Pancreas (tissue), 10 donors: ENCODE measurements at regions not wholly inside any gene's neighbourhood (a gene's known extent, or its start where the extent isn't known, plus 50 kb on each side); places are given as distances from the start of the nearest gene placed in this dataset.
A peak's percentile ranks its signal among the peaks of the same experiment; 100 is the strongest.

Source experiments
- ATAC-seq, 4 donors: fragments of 200-7000 bp; cut with Tn5 transposase; one replicate each; pipeline versions ENCODE4 v1.8.0 to v1.9.1; 2020; ENCODE audit warnings: mild to moderate bottlenecking in 4 of 4, moderate library complexity in 4 of 4
- DNase-seq, 6 donors: peaks; one replicate each; pipeline ENCODE4 v3.0.0-alpha.2; 2020
- FAIRE-seq: peaks from 2 replicates; lab custom pipeline; 2012; peaks lifted over from hg19 to GRCh38; lab: Jason Lieb, UNC
- H3K27ac ChIP-seq, 4 donors: fragments of 200-600 bp; sonication (generic); 1 replicate in 3 of 4; 2 replicates in 1 of 4; pipeline versions ENCODE4 v1.5.0 to v1.8.0; 2020
- H3K27me3 ChIP-seq, 4 donors: fragments of 200-600 bp; one replicate each; pipeline ENCODE4 v1.8.0; 2021
- H3K36me3 ChIP-seq, 3 donors: fragments of 200-600 bp; sonication (generic) in 1 of 3; one replicate each; pipeline versions ENCODE4 v1.5.0 to v1.8.0; 2020 to 2021
- H3K4me1 ChIP-seq, 3 donors: fragments of 200-600 bp; one replicate each; pipeline ENCODE4 v1.8.0; 2021
- H3K4me3 ChIP-seq, 4 donors: fragments of 200-600 bp; sonication (generic) in 2 of 4; one replicate each; pipeline versions ENCODE4 v1.5.0 to v1.8.0; 2020 to 2021
- H3K9me3 ChIP-seq, 4 donors: fragments of 200-600 bp; one replicate each; pipeline ENCODE4 v1.8.0; 2021
- CTCF ChIP-seq, 4 donors: fragments of 200-600 bp; sonication (generic) in 3 of 4; IDR thresholded peaks; one replicate each; pipeline versions ENCODE4 v1.5.0 to v1.8.0; 2021; ENCODE audit warnings: antibody characterized with exemption in 4 of 4
- WGBS, 2 donors: extraction: QIAGEN DNeasy Blood & Tissue Kit; methylation state at CpG; one replicate each; pipeline ENCODE4 v1.1.7; 2013; 5-methylcytosine and 5-hydroxymethylcytosine counted together
- intact Hi-C, 3 donors: fragments of 100-400 bp; cut with DNase I; formaldehyde crosslinking; loops; one replicate each; pipeline versions ENCODE4 v1.11.1 to v1.14.2; 2022
- donor health status: healthy with polysubstance abuse.
- donor health status: DM: no; HTN: no; CAD: no; lungs with moderate emphysema.
- donor health status: DM: no; HTN: no; CAD: no.
- donor health status: control.
- donor health status: control.
- donor health status: Bipolar disorder and iron deficiency.
- donor health status: DM: yes; HTN: yes; CAD: no.
- donor health status: DM: no; HTN: no; CAD: no.
- donor health status: DM: no; HTN: no; CAD: no.
- donor health status: DM: yes; HTN: yes; CAD: no.

GRCh38 chr6:44679438-44680201, 292.1 kb downstream of the CDC5L start:
- no peaks in the 10 kb centered on the region for H3K9me3 ChIP-seq
- WGBS, 2 donors = 68 to 77% methylated on average over 6 of the region's 6 CpGs
- no peak for DNase-seq
- no peak overlapping the region for H3K4me3 ChIP-seq
- H3K27ac ChIP-seq = no peak overlapping the region
- no peak for ATAC-seq
- H3K4me1 ChIP-seq = no peaks in the 10 kb centered on the region
- H3K27me3 ChIP-seq = no peaks in the 10 kb centered on the region
- FAIRE-seq = no peak
- TF ChIP-seq CTCF (IDR thresholded peaks at IDR 0.05) = no peak
- no peaks in the 10 kb centered on the region for H3K36me3 ChIP-seq
- intact Hi-C loops = no loop called here

- no peak for ATAC-seq
- FAIRE-seq = no peak
- no peaks in the 10 kb centered on the region for H3K36me3 ChIP-seq
- H3K27me3 ChIP-seq = no peaks in the 10 kb centered on the region
- no peaks in the 10 kb centered on the region for H3K4me1 ChIP-seq
- no peak for DNase-seq
- intact Hi-C loops = no loop called here
- no peak overlapping the region for H3K4me3 ChIP-seq
- TF ChIP-seq CTCF (IDR thresholded peaks at IDR 0.05) = no peak
- WGBS, 2 donors = 72 to 74% methylated on average over 4 of the region's 4 CpGs
- H3K27ac ChIP-seq = no peak overlapping the region
- H3K9me3 ChIP-seq = no peaks in the 10 kb centered on the region
Observed at GRCh38 chr6:44680202-44680720, 292.8 kb downstream of the CDC5L start.

GRCh38 chr6:44681761-44682160, 294.3 kb downstream of the CDC5L start:
- FAIRE-seq = no peak
- H3K36me3 ChIP-seq = no peaks in the 10 kb centered on the region
- no peaks in the 10 kb centered on the region for H3K9me3 ChIP-seq
- H3K4me3 ChIP-seq = no peak overlapping the region
- no peak for DNase-seq
- intact Hi-C loops = no loop called here
- ATAC-seq = peak in 1 of 4 donors; percentile 15
- TF ChIP-seq CTCF (IDR thresholded peaks at IDR 0.05) = no peak
- H3K27me3 ChIP-seq = no peaks in the 10 kb centered on the region
- no peaks in the 10 kb centered on the region for H3K4me1 ChIP-seq
- WGBS, 2 donors = 51 to 54% methylated on average over 10 of the region's 10 CpGs
- H3K27ac ChIP-seq = no peak overlapping the region

- no peaks in the 10 kb centered on the region for H3K36me3 ChIP-seq
- FAIRE-seq (no peak), ATAC-seq (no peak), DNase-seq (no peak)
- intact Hi-C loops = no loop called here
- H3K4me1 ChIP-seq = no peaks in the 10 kb centered on the region
- no peak for TF ChIP-seq CTCF (IDR thresholded peaks at IDR 0.05)
- H3K9me3 ChIP-seq = no peaks in the 10 kb centered on the region
- H3K4me3 ChIP-seq = no peak overlapping the region
- H3K27ac ChIP-seq = no peak overlapping the region
- no peaks in the 10 kb centered on the region for H3K27me3 ChIP-seq
- WGBS, 2 donors = 60 to 75% methylated on average over 6 of the region's 6 CpGs
Observed at GRCh38 chr6:44682280-44682679, 294.8 kb downstream of the CDC5L start.
